Upper lobe of left lung (tissue), 4 donors: ENCODE measurements at regions not wholly inside any gene's neighbourhood (a gene's known extent, or its start where the extent isn't known, plus 50 kb on each side); places are given as distances from the start of the nearest gene placed in this dataset.

ENCODE experiments used
- CTCF ChIP-seq, 6 experiments: fragments of 450-650 bp in 4 of 6; fragments of 200-600 bp in 2 of 6; sonication (generic) in 2 of 6; IDR thresholded peaks; one replicate each; pipeline ENCODE4 v1.5.1; 2016 to 2019; ENCODE audit warnings: antibody characterized with exemption in 6 of 6
- POLR2A ChIP-seq, 4 donors: fragments of 450-650 bp; IDR thresholded peaks; one replicate each; pipeline ENCODE4 v1.5.1; 2016 to 2017; ENCODE audit warnings: antibody characterized with exemption in 4 of 4, mild to moderate bottlenecking in 2 of 4

- TF ChIP-seq CTCF (IDR thresholded peaks at IDR 0.05) = no peak
- no peak for TF ChIP-seq POLR2A (IDR thresholded peaks at IDR 0.05)
Observed at GRCh38 chr1:56137521-56138505, 441.6 kb downstream of the PLPP3 start.
